ENCODE measurements at regions not wholly inside any gene's neighbourhood (a gene's known extent, or its start where the extent isn't known, plus 50 kb on each side); places are given as distances from the start of the nearest gene placed in this dataset.

- Histone ChIP-seq H3K79me2 (ENCODE audit: control insufficient read depth in 1 of 2, insufficient read depth in 2 of 2, low read length in 2 of 2) (no peaks in the 10 kb centered on the region), H4K5ac (ENCODE audit: insufficient read length, low read depth, low read length) (no peak overlapping the region), H3K18ac (ENCODE audit: extremely low read depth, low read length) (no peak overlapping the region), H3K9ac (replicated peaks in 1 of 4; ENCODE audit: extremely low read depth in 1 of 4, low read depth in 3 of 4, low read length in 3 of 4) (no peak overlapping the region), H2BK20ac (ENCODE audit: low read length) (no peak overlapping the region), H3K9me3 (ENCODE audit: insufficient read depth in 2 of 2, low read depth in 1 of 2, low read length in 1 of 2) (peaks cover 7 to 11% of the 10 kb centered on the region in 2 experiments; a peak in 2 of 4 replicates), H3K4me3 (ENCODE audit: extremely low read depth in 1 of 4, insufficient read depth in 2 of 4, low read depth in 3 of 4, low read length in 4 of 4) (no peak overlapping the region), H3K4ac (replicated peaks; ENCODE audit: insufficient read length, low read depth, low read length) (no peak overlapping the region), H3K36me3 (ENCODE audit: control insufficient read depth in 2 of 4, insufficient read depth in 4 of 4, low read length in 3 of 4) (no peaks in the 10 kb centered on the region), H3K27ac (ENCODE audit: low read depth, low read length) (no peak overlapping the region), H2BK12ac (ENCODE audit: low read depth, low read length) (no peak overlapping the region), H2BK120ac (replicated peaks; ENCODE audit: low read depth, low read length) (no peak overlapping the region), H3K14ac (ENCODE audit: insufficient read length) (no peak overlapping the region), H2BK15ac (ENCODE audit: low read length) (no peak overlapping the region), H3K23me2 (ENCODE audit: low read depth, low read length) (no peaks in the 10 kb centered on the region), H3K4me1 (replicated peaks in 1 of 4; ENCODE audit: control insufficient read depth in 3 of 4, insufficient read depth in 4 of 4, low read length in 3 of 4) (no peaks in the 10 kb centered on the region), H3K27me3 (replicated peaks in 1 of 4; ENCODE audit: control insufficient read depth in 3 of 4, extremely low read depth in 1 of 4, insufficient read depth in 3 of 4, low read length in 3 of 4) (no peaks in the 10 kb centered on the region), H3K23ac (ENCODE audit: insufficient read length) (no peak overlapping the region), H2BK5ac (ENCODE audit: low read depth, low read length) (no peak overlapping the region), H2AK5ac (ENCODE audit: low read depth, low read length) (no peak overlapping the region), H2AFZ (ENCODE audit: low read length) (no peak overlapping the region), H3K56ac (replicated peaks; ENCODE audit: insufficient read length, low read depth, low read length) (no peak overlapping the region), H3K4me2 (ENCODE audit: insufficient read depth in 1 of 2, low read depth in 2 of 2, low read length in 2 of 2) (no peak overlapping the region), H4K8ac (ENCODE audit: extremely low read depth, insufficient read depth, low read length) (peak overlapping the region; percentile 29; the same call in 1 of the 2 replicates), H4K20me1 (replicated peaks in 1 of 2; ENCODE audit: control insufficient read depth in 1 of 2, insufficient read depth in 2 of 2, low read length in 2 of 2) (no peaks in the 10 kb centered on the region), H4K91ac (replicated peaks; ENCODE audit: insufficient read length, low read length) (no peak overlapping the region), H3K79me1 (ENCODE audit: low read depth, low read length) (no peaks in the 10 kb centered on the region)
- WGBS, 2 experiments (ENCODE audit: extremely low coverage in 1 of 2, insufficient coverage in 1 of 2, insufficient read length in 1 of 2, insufficient replicate concordance in 2 of 2, low coverage in 1 of 2, low lambda C conversion rate in 2 of 2, missing lambda C conversion rate in 1 of 2) = 86% methylated on average over 5 of the region's 5 CpGs; no CpG with 5 or more reads in 1 of the 2 experiments
- ChIA-PET POLR2A (ENCODE audit: partially characterized antibody) (no interaction called here), CTCF (ENCODE audit: partially characterized antibody) (interaction anchor here (0.6 to 1.4 kb wide), 5 partner anchors 16 to 1086 kb away, joined by 3 to 8 read pairs (median 3); partner anchors contain the start of gene CNTNAP2)
- DNase-seq (ENCODE audit: low read depth in 1 of 2, low spot score in 2 of 2) (no peak), FAIRE-seq (no peak)
- TF ChIP-seq TAF7 (optimal IDR thresholded peaks at IDR 0.05; ENCODE audit: borderline replicate concordance, low read depth, low read length) (no peak), CBX5 (IDR thresholded peaks at IDR 0.05; ENCODE audit: low read depth, low read length) (no peak), CHD1 (IDR thresholded peaks at IDR 0.05; ENCODE audit: low read depth, low read length) (no peak), TEAD4 (IDR thresholded peaks at IDR 0.05; ENCODE audit: low read depth, low read length) (no peak), KDM1A (IDR thresholded peaks at IDR 0.05; ENCODE audit: borderline replicate concordance, low read length) (no peak), EGR1 (IDR thresholded peaks at IDR 0.05; ENCODE audit: borderline replicate concordance, low read depth, low read length) (no peak), RFX5 (IDR thresholded peaks at IDR 0.05; ENCODE audit: borderline replicate concordance, low read depth, low read length) (no peak), SIN3A (conservative IDR thresholded peaks at IDR 0.05 in 1 of 2, IDR thresholded peaks at IDR 0.05 in 1 of 2; ENCODE audit: low read depth in 1 of 2, low read length in 2 of 2) (no peak), GABPA (IDR thresholded peaks at IDR 0.05; ENCODE audit: borderline replicate concordance, insufficient read depth, low read length) (no peak), SP4 (IDR thresholded peaks at IDR 0.05; ENCODE audit: low read length) (no peak), BCL11A (IDR thresholded peaks at IDR 0.05; ENCODE audit: low read depth in 2 of 2, low read length in 2 of 2) (no peak), POLR2AphosphoS5 (IDR thresholded peaks at IDR 0.05; ENCODE audit: low read depth, low read length) (no peak), RNF2 (IDR thresholded peaks at IDR 0.05; ENCODE audit: borderline replicate concordance, low read depth, low read length, missing control alignments, poor library complexity, severe bottlenecking) (no peak), SAP30 (IDR thresholded peaks at IDR 0.05; ENCODE audit: insufficient read depth, insufficient replicate concordance, low read length) (no peak), TAF1 (IDR thresholded peaks at IDR 0.05; ENCODE audit: low read depth, low read length) (no peak)
Measured at GRCh38 chr7:145030754-145031153, 194.9 kb upstream of the TPK1 start.
